NCI-H460 (cell line): ENCODE measurements at regions not wholly inside any gene's neighbourhood (a gene's known extent, or its start where the extent isn't known, plus 50 kb on each side); places are given as distances from the start of the nearest gene placed in this dataset.
"Not testable (repeated sequence)": the region's sequence is repeated elsewhere in the genome, so short reads cannot be mapped to it uniquely, and the experiment has no call there.

ENCODE experiments used
- DNase-seq: peaks from one replicate; pipeline ENCODE4 v3.0.0-alpha.2; 2016; ENCODE audit warnings: low read depth; ENCODE audit errors: extremely low read depth

DNA sequence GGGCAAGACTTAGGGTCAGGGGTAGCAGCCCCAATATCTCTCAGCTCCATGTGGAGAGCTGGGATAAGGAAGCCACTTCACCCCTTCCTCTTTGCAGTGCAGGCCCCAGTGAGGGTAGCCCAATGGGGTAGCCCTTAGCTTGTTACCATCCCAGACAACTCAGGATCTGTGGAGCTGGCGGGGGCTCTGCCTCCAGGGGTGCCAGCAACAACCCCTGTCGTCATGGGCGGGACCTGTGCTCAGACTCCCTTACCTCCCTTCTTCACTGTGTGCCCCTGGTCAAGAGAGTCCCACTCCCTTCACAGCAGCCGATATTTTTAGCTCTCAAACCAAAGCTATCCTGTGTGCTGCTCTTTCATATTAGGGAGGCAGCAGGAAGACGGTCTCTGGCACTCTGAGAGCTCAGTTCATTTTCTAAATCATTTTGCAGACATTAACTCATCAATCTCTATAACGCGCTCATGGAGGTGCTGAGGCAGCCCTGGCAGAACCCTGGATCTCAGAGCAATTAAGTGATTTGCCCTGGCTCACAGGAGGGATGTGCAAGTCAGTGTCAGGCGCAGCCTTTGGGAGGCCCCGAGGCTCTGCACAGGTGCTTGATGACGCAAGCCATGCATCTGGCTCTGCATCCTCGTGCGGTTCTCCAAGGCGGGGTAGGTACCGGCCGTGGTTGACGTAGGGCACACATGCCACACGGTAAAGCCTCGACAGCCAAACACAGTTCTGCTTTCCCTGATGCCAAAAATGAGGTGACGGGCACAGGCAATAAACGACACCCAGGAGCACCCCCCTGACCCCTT is 357.6 kb downstream of the SHANK2 start:
- no peak for DNase-seq

DNA sequence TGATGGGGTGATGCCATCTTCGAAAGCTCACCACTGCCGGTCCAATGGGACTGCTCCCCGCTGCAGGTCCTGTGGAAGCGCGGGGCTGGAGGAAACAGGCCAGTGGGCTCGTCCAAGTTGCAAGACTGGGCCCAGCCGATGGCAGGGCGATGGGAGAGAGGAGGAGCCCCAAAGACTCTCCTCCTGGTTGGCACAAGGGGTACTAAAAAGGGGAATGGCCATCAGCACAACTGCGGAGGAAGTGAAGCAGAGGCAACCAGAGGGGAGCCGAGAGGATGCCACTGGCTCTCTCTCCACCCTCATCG is 357.1 kb downstream of the SHANK2 start:
- no peak for DNase-seq

DNA sequence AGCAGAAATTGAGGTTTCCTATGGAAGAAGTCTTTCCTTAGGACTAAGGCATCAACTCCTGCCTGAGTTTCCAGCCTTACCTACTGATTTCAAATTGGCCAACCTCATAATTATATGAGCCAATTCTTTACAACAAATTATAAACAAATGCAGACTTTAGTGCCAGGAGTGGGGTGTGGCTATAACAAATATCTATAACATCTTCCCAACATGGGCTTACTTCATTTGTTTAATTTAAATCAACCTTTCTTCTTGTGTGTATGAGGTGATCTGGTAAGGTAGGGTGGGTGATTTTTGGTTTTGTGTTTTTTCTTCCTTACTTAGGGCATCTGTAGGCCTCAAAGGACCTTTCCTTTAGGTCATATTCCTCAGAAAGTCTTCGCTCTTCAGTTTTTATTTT is 354.9 kb downstream of the SHANK2 start:
- DNase-seq: no peak

DNA sequence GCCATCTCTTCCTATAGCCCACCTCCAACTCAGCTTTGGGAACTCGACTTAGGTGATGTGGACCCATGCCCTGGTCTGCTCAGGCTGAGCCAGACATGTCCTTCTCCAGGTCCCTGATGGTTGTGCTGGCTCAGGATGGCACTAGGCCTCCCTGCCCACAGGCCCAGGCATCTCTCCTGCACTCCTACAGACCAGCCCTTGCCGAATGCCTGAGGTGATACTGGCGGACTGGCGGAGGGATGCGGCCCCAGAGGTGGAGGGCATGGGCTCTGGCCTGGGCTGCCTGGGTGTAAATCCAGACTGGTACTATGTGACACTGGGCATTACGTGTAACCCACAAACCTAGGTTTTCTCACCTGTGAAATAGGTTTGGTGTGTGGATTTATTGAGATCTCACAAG is 352.8 kb downstream of the SHANK2 start:
- DNase-seq: no peak

DNA sequence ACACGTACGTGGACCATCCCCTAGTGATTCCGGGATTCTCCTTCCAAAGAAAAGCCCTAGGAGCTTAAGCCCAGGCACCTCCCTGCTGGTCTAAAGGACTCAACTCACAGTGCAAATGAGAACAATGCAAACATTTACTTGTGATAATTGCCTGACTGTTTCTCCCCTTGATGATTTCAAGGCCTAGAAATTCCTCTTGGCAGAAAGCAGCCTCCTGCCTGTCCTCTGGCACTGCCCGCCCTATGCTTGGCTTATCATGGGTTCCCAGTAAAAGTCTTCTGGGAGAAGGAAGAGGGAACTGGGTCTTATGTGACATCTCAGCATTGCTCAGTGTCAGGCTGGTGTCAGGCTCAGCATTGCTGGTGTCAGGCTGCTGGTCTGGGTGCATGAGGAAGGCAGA is 351.8 kb downstream of the SHANK2 start:
- DNase-seq: no peak

DNA sequence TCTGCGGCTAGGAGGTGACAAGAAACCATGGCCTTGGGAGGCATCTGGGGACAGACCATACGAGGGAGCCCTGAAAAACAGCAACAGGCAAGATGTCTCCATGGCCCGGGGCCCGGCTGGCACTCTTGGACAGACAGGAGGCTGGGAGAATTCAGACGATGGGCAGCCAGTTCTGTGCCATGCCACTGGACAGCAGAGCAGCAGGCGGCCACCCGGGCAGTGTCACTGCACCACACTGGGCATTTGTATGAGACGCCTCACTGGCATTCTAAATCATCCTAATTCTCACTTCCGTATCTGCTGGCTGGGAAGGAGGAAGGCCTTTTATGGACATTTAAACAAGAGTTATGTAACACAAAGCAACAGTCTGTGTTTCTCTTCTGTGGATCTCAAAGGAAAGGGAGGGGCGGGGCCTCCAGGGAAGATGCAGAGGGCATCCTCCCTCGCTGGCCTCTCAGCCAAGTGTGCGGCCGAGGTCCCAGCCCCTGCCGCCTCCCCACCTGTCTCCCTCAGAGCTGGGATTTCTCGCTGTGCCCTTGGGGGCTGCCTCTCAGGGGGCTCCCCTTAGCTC is 350.3 kb downstream of the SHANK2 start:
- no peak for DNase-seq

DNA sequence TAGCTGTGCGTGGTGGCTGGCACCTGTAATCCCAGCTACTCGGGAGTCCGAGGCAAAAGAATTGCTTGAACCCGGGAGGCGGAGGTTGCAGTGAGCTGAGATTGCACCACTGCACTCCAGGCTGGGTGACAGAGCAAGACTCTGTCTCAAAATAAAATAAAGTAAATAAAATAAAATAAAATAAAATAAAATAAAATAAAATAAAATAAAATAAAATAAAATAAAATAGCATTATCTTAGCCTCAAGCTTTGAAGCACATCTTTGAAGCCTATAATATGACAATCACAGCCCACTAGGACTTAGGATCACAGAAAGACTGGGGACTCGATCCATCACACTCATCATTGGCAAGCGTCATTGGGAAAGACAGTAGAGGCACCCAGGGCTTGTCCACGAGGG is 349.1 kb downstream of the SHANK2 start:
- not testable (repeated sequence) for DNase-seq

DNA sequence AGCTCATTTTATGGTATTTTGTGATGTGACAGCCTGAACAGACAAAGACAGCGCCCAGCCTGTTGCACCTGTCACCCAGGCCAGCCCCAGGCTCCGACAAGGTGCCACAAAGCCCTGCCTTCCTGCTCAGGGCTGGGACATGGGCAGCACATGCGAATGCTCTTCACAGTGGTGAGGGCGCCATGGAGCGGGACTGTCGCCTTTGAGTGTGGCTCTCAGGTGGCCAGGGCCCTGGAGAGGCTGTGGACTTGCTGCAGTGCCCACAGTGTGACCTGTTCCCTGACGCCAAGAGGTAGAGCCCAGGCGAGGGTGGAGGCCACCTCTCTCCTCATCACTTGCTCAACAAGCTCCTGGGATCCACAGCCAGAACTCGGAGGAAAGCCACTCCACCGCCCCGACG is 346.3 kb downstream of the SHANK2 start:
- no peak for DNase-seq

DNA sequence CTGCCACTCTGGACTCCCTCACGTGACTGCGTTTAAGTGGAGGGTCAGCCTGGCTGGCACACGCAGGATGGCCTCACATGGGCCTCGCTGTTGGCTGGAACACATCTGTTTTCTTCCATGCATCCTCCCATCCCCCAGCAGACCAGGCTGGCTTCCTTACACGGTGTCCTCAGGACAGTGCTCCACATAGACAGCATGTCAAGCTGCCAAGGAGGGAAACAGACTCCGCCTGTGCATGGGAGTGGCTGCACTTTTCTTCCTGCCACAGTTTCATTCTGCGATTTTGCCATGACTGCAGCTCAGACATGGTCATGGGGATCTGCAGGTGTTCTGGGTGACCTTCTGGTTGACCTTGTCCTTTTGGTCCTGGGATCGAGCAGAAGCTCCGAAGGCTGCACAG is 344.2 kb downstream of the SHANK2 start:
- no peak for DNase-seq

DNA sequence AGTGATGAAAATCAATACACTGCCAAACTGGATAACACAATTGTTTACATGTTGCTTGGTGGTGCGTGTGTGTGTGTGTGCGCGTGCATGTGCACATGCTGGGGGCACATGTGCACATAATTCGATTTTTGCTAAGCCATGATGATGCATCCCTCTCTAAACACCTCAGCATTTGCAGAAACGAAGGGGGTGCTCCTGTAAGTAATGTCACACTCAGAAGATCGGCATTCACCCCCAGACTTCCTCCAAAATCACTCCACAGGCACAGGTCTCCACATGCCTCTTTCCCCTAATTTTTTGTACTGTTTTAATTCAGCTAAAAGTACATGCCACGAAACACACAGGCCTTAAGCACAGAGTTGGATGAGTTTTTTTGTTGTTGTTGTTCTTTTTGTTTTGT is 341.5 kb downstream of the SHANK2 start:
- no peak for DNase-seq

DNA sequence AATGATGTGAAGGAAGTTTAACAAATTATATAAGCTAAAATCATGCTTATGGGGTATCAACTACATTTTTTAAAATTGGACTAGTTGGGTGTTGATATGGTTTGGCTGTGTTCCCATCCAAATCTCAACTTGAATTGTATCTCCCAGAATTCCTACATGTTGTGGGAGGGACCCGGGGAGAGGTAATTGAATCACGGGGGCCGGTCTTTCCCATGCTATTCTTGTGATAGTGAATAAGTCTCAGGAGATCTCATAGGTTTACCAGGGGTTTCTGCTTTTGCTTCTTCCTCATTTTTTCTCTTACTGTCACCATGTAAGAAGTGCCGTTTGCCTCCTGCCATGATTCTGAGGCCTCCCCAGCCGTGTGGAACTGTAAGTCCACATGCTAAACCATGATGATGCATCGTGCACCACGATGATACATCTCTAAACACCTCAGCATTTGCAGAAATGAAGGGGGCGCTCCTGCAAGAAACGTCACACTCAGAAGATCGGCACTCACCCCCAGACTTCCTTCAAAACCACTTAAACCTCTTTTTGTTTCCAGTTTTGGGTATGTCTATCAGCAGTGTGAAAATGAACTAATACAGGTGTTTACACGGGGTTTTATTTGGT is 340.0 kb downstream of the SHANK2 start:
- DNase-seq: no peak

DNA sequence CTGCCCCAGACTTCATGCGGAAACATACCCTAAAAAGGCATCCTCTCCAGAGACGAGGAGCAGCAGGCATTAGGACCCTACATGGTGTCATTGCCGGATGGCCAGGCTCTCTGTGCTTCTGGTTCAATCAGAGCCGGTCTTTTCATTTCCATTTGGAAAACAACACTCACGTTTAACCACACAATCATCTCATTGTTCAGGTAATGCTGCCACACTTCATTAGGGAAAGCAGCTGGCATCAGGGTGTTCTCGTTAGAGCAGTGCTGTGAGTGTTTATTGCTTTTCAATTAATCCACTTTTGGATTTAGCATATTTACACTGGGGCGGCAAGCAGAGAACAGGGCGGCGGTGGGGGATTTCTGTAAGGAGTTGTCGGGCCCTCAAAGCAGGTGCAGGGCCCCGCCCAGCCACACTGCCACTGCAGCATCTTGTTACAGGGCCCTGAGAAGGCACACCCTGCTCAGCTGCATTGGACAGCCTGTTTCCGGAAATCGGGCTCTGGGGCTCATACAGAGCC is 338.6 kb downstream of the SHANK2 start:
- no peak for DNase-seq

DNA sequence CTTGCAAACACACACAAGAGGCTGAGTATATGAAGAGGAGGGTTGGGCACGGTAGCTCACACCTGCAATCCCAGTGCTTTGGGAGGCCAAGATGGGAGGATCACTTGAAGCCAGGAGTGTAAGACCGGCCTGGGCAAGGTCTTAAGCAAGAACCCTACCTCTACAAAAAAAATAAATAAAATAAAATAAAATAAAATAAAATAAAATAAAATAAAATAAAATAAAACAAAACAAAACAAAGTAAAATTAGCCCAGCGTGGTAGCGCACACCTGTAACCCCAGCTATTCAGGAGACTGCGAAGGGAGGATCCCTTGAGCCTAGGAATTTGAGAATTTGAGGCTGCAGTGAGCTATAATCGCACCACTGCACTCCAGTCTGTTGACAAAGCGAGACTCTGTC is 337.9 kb downstream of the SHANK2 start:
- DNase-seq: no peak

DNA sequence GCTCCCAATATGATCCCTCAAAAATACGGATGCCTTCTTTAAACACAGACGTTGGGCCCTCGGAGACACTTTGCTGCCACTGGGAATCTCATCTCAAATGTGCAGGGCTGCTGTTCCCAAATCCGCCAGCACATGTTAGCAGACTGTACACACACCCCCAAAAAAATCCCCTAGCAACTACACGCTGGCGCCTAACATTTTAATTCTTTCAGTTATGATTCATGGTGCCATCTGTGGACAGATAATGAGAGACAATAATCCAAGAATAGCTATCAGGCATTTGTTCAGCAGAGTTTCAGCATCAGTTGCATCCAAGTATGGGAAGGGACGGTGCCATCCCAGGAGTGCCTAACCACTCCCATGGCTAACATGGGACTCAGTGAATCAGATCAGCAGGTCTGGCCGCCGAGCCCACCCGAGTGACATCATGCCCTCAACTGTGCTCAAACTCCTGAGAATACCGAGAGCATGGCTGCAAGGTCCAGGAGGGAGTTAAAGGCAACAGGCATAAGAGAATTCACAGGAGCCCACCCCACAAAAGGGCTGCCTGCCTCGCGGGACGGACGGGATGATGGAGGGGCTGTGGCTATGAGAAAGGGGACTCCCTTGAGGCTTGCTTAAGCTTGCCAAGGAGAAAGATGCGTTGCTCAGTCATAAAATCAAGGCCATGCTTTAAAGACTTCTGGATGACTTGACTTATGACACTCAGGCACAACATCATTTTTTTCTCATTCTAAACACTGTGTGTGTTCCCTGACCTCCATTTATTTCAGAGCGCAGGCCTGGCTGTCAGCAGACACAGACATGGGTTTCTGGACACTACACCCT is 337.0 kb downstream of the SHANK2 start:
- no peak for DNase-seq

DNA sequence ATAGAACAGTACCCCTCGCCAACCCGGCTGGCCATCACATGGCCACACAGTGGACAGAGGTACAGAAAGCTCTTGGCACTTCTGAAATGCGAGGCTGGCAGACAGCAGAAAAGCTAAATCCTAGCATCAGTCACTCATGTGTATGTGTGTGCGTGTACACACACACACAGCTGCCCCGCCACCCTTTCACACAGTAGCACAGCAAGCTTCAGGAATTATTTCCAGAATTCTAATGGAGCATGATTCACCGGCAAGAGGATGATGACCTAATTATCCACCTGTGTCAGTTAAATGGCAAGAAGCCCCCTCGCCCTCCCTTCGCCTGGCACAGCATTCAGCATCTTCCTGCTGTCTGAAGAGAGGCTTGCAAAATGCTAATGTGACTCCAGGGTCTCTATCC is 336.0 kb downstream of the SHANK2 start:
- no peak for DNase-seq

DNA sequence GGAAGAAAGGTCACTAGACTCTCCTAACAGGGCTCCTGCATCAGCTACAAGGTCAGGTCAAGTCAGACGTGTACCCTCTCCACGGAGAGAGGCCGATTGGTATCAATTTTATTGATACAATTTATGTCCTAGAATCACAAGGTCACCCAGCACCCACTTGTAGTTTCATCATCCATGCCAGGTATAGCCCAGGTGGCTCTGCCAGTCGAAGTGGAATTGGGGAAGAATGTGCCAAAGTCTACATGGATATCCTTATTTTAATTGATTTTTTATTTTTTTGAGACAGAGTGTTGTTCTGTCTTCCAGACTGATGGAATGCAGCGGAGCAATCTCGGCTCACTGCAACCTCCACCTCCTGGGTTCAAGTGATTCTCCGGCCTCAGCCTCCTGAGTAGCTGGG is 334.1 kb downstream of the SHANK2 start:
- no peak for DNase-seq

DNA sequence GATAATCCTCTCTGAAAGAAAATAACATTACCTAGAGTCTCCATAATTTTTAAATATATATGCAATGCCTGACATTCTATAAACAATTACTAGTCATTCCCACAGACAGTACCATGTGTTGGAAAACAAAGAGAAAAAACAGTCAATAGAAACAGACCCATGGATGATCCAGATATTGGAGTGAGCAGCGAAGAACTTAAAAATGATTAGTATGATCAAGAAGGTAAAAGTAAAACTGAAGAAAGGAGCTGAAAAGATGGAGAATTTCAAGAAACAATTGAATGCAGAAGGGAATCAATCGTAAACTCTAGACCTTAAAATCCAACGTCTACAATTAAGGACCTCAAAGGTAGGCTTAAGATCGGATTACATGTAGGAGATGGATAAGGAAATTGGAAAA is 330.6 kb downstream of the SHANK2 start:
- DNase-seq: no peak

DNA sequence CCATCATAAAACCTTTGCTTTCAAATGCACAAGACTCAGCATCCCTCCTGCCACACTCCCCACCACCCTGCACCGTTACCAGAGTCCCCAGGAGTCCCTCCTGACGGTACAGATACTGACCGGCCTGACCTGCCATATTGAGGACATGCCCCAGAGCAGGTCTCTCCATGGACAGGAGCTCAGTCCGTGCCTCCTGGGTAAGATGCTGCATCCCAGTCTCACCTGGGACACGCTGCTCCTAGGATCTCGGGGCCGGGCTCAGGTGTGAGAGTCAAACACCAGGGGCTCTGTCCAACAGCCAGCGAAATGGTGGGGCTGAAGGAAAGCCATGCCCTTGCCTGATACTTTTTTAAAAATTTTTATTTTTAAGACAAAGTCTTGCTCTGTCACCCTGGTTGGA is 328.3 kb downstream of the SHANK2 start:
- DNase-seq: no peak

DNA sequence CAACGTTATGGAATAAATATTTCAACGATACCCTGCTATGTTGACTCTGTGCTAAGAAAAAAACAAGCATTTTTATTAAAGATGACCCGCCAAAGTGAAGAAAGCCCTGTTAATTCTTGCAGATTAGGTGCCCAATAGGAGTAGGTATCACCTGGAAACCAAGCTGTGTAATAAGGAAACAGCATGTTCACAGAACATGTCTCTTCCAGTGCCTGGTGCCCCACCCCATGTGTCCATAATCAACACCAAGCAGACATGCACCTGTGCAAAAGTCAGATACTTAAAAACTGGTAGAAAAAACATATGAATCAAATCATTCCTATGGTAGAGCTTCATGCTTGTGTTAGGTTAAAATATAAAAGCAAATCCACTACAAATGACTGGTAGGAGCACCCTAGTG is 327.1 kb downstream of the SHANK2 start:
- DNase-seq: no peak

DNA sequence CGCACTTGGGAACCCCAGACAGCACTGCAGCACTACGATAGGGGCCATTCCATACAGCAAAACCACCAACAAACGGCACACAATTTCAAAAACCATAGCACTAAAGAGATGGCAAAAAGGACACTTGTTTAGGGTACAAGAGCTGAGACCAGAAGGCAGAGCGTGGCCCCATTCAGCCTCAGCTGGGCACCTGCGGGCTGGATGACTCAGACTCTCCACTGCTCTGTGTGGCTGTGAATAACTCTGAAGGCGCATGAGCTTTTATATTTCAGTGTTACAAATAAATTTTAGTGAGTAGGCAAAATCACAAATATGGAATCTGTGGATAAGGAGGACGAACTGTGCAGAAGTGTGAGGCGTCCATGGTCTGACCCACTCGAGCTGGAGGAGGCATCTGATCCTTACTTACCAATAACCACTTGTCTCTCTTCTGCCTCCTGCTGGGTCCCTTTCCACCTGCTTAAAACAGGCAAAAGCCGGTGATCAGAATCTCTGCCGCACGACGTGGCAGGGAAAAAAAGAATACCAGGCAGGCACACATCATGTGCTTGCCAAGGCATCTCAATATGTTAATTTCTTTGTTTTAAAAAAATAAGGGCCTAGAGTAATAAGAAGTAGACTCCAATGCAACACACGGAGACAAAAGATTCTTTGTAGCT is 325.7 kb downstream of the SHANK2 start:
- no peak for DNase-seq
